ENCODE measurements at regions not wholly inside any gene's neighbourhood (a gene's known extent, or its start where the extent isn't known, plus 50 kb on each side); places are given as distances from the start of the nearest gene placed in this dataset.

DNA sequence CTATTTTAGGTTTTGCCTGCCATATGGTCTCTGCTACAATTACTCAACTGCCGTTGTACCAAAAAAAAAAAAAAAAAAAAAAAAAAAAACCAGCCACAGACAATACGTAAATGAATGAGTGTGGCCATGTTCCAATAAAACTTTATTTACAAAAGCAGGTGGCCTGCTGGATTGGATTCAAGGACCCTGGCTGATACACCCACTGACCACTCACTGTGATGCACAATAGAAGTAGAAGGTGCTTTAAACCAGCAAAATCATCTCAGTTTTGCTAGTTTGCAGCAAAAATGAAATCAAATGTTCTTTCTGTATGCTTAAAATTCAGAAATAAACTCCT lies 137.4 kb downstream of the AKAIN1 start:
- no peak for TF ChIP-seq POLR2A (IDR thresholded peaks at IDR 0.05)
- TF ChIP-seq, protein P1, sequence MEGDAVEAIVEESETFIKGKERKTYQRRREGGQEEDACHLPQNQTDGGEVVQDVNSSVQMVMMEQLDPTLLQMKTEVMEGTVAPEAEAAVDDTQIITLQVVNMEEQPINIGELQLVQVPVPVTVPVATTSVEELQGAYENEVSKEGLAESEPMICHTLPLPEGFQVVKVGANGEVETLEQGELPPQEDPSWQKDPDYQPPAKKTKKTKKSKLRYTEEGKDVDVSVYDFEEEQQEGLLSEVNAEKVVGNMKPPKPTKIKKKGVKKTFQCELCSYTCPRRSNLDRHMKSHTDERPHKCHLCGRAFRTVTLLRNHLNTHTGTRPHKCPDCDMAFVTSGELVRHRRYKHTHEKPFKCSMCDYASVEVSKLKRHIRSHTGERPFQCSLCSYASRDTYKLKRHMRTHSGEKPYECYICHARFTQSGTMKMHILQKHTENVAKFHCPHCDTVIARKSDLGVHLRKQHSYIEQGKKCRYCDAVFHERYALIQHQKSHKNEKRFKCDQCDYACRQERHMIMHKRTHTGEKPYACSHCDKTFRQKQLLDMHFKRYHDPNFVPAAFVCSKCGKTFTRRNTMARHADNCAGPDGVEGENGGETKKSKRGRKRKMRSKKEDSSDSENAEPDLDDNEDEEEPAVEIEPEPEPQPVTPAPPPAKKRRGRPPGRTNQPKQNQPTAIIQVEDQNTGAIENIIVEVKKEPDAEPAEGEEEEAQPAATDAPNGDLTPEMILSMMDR (IDR thresholded peaks at IDR 0.05) = no peak
